Activated naive CD4-positive, alpha-beta T cell treated with anti-CD3 and anti-CD28 coated beads, Interleukin-2, amount 10 ng/mL, durations not matched to agents 7 days and 5 days (primary cell): ENCODE measurements at regions not wholly inside any gene's neighbourhood (a gene's known extent, or its start where the extent isn't known, plus 50 kb on each side); places are given as distances from the start of the nearest gene placed in this dataset.

ENCODE experiments used
- CTCF ChIA-PET: fragments of 350-600 bp; sonication (Branson Sonifier 250); formaldehyde crosslinking; loops from one replicate; lab custom pipeline; 2021; ENCODE audit warnings: antibody characterized with exemption; lab: Charles Lee
- DNase-seq: peaks from one replicate; pipeline ENCODE4 v3.0.0-alpha.2; 2020
- H3K27ac Mint-ChIP-seq: one replicate; pipeline ENCODE4 v1.8.0; 2021; ENCODE audit warnings: mild to moderate bottlenecking, moderate library complexity, mixed read lengths
- H3K27me3 Mint-ChIP-seq: one replicate; pipeline ENCODE4 v1.8.0; 2021; ENCODE audit warnings: mild to moderate bottlenecking, mixed read lengths
- H3K36me3 Mint-ChIP-seq: one replicate; pipeline ENCODE4 v1.8.0; 2021; ENCODE audit warnings: mixed read lengths
- H3K4me1 Mint-ChIP-seq: one replicate; pipeline ENCODE4 v1.8.0; 2021; ENCODE audit warnings: mixed read lengths
- H3K4me3 Mint-ChIP-seq: one replicate; pipeline ENCODE4 v1.8.0; 2021; ENCODE audit warnings: mild to moderate bottlenecking, moderate library complexity, mixed read lengths
- H3K9me3 Mint-ChIP-seq: one replicate; pipeline ENCODE4 v1.8.0; 2021; ENCODE audit warnings: mixed read lengths

DNA sequence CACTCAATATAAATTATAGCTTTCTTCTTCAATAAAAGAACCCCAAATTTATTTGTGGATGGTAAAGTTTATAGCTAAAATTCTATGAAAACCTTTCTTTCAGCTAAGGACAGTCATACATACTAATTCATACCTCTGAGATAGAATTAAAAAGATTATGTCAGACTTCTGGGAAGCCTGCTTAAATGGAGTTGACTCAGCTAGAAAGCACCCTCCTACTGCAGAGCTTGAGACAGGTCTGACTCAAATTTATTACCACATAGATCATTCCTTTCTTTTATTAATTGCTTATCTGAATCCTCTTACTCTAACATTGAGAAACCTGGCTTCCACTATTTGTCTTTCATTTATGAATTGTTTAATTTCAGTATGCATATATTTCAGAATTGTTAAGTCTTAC, 1007.0 kb upstream of the LRFN5 start:
- Mint-ChIP-seq H3K9me3 (no peaks in the 10 kb centered on the region), H3K4me1 (no peaks in the 10 kb centered on the region), H3K27me3 (no peaks in the 10 kb centered on the region), H3K36me3 (no peaks in the 10 kb centered on the region), H3K4me3 (no peak overlapping the region), H3K27ac (no peak overlapping the region)
- DNase-seq, result no peak
- CTCF ChIA-PET, result no interaction called here

- DNase-seq, result no peak
- no peaks in the 10 kb centered on the region for H3K36me3 Mint-ChIP-seq
- no peaks in the 10 kb centered on the region for H3K9me3 Mint-ChIP-seq
- no peaks in the 10 kb centered on the region for H3K4me1 Mint-ChIP-seq
- no peak overlapping the region for H3K27ac Mint-ChIP-seq
- H3K4me3 Mint-ChIP-seq, result no peak overlapping the region
- CTCF ChIA-PET, result no interaction called here
- H3K27me3 Mint-ChIP-seq, result no peaks in the 10 kb centered on the region
Measured at GRCh38 chr14:40581264-40581663, 1025.4 kb upstream of the LRFN5 start.

DNA sequence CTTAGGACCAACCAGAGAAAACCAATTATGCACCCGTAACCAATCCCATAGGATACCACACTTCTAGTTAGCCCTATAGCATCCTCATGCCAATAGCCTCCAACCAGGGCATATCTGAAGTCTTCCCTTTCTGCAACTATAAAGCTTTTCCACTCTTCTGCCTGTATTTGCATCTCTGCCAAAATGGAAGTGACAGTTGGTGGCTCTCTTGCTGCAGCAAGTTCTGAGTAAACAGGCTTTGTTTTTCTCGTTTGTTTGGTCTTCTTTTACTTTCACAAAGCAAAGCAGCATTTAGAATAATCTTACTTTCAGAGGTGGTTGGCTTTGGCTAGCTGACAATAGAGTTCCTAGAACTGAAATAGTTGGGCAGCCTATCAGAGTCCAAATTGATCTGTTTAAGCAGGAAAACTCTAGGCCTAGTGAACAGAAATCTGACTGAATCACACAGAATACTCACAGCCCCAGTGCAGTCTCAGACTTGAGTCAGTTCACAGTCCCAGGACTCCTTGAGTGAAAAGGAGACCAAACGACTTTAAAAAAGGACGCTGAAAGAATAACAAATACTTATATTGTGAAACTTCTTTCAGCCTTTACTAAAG, 1029.7 kb upstream of the LRFN5 start:
- H3K9me3 Mint-ChIP-seq, result peaks cover 3% of the 10 kb centered on the region
- no peak overlapping the region for H3K27ac Mint-ChIP-seq
- CTCF ChIA-PET, result no interaction called here
- H3K4me1 Mint-ChIP-seq, result no peaks in the 10 kb centered on the region
- no peak overlapping the region for H3K4me3 Mint-ChIP-seq
- no peak for DNase-seq
- no peaks in the 10 kb centered on the region for H3K27me3 Mint-ChIP-seq
- no peaks in the 10 kb centered on the region for H3K36me3 Mint-ChIP-seq

DNA sequence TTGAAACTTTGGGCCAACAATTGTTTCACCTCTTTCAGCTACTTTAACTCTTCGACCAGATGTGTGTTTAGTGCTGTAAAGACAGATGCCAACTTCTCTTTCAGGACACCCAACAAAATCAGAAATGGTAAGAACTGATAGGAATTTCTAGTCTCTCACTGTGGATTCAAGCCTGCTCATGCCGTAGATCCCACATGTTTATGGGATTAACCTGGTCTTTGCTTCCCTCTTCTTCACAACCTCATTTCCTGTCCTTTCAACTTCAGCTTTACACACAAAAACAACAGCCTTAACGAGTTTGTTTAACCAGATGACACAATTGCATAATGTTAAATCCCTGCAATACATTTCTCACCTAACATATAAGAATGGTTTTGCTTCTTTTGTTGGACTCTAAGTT, 1031.9 kb upstream of the LRFN5 start:
- CTCF ChIA-PET, result no interaction called here
- H3K27me3 Mint-ChIP-seq, result no peaks in the 10 kb centered on the region
- H3K4me3 Mint-ChIP-seq, result no peak overlapping the region

GRCh38 chr14:40525314-40525713, 1081.4 kb upstream of the LRFN5 start:
- H3K27ac Mint-ChIP-seq, result no peak overlapping the region
- H3K27me3 Mint-ChIP-seq, result no peaks in the 10 kb centered on the region
- no peaks in the 10 kb centered on the region for H3K36me3 Mint-ChIP-seq
- H3K4me3 Mint-ChIP-seq, result no peak overlapping the region
- CTCF ChIA-PET, result no interaction called here
- no peaks in the 10 kb centered on the region for H3K4me1 Mint-ChIP-seq
- H3K9me3 Mint-ChIP-seq, result peaks cover 4% of the 10 kb centered on the region
- DNase-seq, result no peak

More for the DNA sequence above, 1031.9 kb upstream of the LRFN5 start:
- no peak overlapping the region for H3K27ac Mint-ChIP-seq
- peaks cover 3% of the 10 kb centered on the region for H3K9me3 Mint-ChIP-seq
- no peaks in the 10 kb centered on the region for H3K36me3 Mint-ChIP-seq
- no peaks in the 10 kb centered on the region for H3K4me1 Mint-ChIP-seq
- DNase-seq, result no peak

- CTCF ChIA-PET, result no interaction called here
- no peak overlapping the region for H3K27ac Mint-ChIP-seq
- no peaks in the 10 kb centered on the region for H3K4me1 Mint-ChIP-seq
- no peaks in the 10 kb centered on the region for H3K27me3 Mint-ChIP-seq
- no peaks in the 10 kb centered on the region for H3K36me3 Mint-ChIP-seq
- H3K4me3 Mint-ChIP-seq, result no peak overlapping the region
- DNase-seq, result no peak
- H3K9me3 Mint-ChIP-seq, result peaks cover 4% of the 10 kb centered on the region
Measured at GRCh38 chr14:40523123-40523522, 1083.6 kb upstream of the LRFN5 start.

DNA sequence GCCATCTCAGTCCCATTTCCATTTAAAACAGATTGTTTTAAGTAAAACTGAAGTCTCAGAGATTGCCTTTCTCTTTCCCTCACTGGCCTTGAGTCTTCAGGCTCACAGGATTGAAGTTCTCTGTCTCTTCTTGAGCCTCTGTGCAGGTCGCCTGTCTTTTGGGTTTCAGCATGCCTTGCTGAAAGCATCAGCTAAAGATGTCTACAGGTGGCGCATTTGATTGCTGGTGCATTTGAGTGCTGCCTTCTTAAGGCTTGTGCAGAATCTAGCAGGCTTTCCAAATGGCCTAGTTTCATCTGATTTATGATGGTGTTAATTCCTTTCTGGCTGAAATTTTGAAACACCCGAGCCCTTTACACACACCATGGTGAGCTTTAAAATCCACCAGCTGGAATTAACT, 1062.2 kb upstream of the FBXO33 start:
- no peak for DNase-seq
- Mint-ChIP-seq H3K9me3 (peaks cover 4% of the 10 kb centered on the region), H3K27me3 (no peaks in the 10 kb centered on the region), H3K27ac (no peak overlapping the region), H3K36me3 (no peaks in the 10 kb centered on the region), H3K4me1 (no peaks in the 10 kb centered on the region), H3K4me3 (no peak overlapping the region)
- CTCF ChIA-PET, result no interaction called here

GRCh38 chr14:40487824-40488223, 1055.6 kb upstream of the FBXO33 start:
- H3K27ac Mint-ChIP-seq, result no peak overlapping the region
- H3K4me3 Mint-ChIP-seq, result no peak overlapping the region
- H3K36me3 Mint-ChIP-seq, result no peaks in the 10 kb centered on the region
- no peaks in the 10 kb centered on the region for H3K4me1 Mint-ChIP-seq
- CTCF ChIA-PET, result no interaction called here
- peaks cover 4% of the 10 kb centered on the region for H3K9me3 Mint-ChIP-seq
- no peak for DNase-seq
- H3K27me3 Mint-ChIP-seq, result no peaks in the 10 kb centered on the region

- no peak overlapping the region for H3K4me3 Mint-ChIP-seq
- H3K27ac Mint-ChIP-seq, result no peak overlapping the region
- CTCF ChIA-PET, result no interaction called here
- peaks cover 2% of the 10 kb centered on the region for H3K9me3 Mint-ChIP-seq
- H3K4me1 Mint-ChIP-seq, result no peaks in the 10 kb centered on the region
- H3K27me3 Mint-ChIP-seq, result no peaks in the 10 kb centered on the region
- no peak for DNase-seq
- no peaks in the 10 kb centered on the region for H3K36me3 Mint-ChIP-seq
Measured at GRCh38 chr14:40485688-40486087, 1053.5 kb upstream of the FBXO33 start.

GRCh38 chr14:40476005-40476404, 1043.8 kb upstream of the FBXO33 start:
- no peak for DNase-seq
- H3K27me3 Mint-ChIP-seq, result no peaks in the 10 kb centered on the region
- CTCF ChIA-PET, result no interaction called here
- H3K9me3 Mint-ChIP-seq, result peaks cover 26% of the 10 kb centered on the region
- no peaks in the 10 kb centered on the region for H3K4me1 Mint-ChIP-seq
- no peak overlapping the region for H3K4me3 Mint-ChIP-seq
- H3K27ac Mint-ChIP-seq, result no peak overlapping the region
- H3K36me3 Mint-ChIP-seq, result no peaks in the 10 kb centered on the region

GRCh38 chr14:40467969-40468368, 1035.7 kb upstream of the FBXO33 start:
- Mint-ChIP-seq H3K9me3 (peaks cover 17% of the 10 kb centered on the region), H3K4me3 (no peak overlapping the region), H3K36me3 (no peaks in the 10 kb centered on the region), H3K27ac (no peak overlapping the region), H3K27me3 (no peaks in the 10 kb centered on the region), H3K4me1 (no peaks in the 10 kb centered on the region)
- DNase-seq, result no peak
- CTCF ChIA-PET, result no interaction called here

GRCh38 chr14:40464531-40464930, 1032.3 kb upstream of the FBXO33 start:
- CTCF ChIA-PET, result no interaction called here
- Mint-ChIP-seq H3K36me3 (no peaks in the 10 kb centered on the region), H3K27ac (no peak overlapping the region), H3K27me3 (no peaks in the 10 kb centered on the region), H3K4me1 (no peaks in the 10 kb centered on the region), H3K4me3 (no peak overlapping the region), H3K9me3 (peaks cover 13% of the 10 kb centered on the region)
- DNase-seq, result no peak

DNA sequence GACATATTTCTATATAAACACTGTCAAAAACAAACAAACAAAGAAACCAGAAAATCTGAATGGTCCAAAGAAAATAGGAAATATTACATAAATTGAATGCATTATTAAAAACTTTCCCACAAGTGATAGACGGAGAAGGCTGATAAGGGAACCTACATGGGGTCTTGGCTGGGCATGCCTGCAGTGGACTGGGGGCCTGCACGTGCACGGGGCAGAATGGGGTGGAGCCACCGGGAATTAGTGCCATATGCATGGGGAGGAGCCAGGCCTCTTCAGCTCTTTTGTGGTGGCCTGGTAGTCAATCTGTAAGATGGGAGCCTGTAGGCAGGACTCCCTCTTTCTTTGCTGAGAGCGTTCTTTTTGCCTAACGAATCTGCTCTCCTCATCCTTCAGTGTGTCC, 1031.7 kb upstream of the FBXO33 start:
- Mint-ChIP-seq H3K27ac (no peak overlapping the region), H3K27me3 (no peaks in the 10 kb centered on the region), H3K4me1 (no peaks in the 10 kb centered on the region), H3K4me3 (no peak overlapping the region), H3K36me3 (no peaks in the 10 kb centered on the region), H3K9me3 (peaks cover 13% of the 10 kb centered on the region)
- no peak for DNase-seq
- CTCF ChIA-PET, result no interaction called here

DNA sequence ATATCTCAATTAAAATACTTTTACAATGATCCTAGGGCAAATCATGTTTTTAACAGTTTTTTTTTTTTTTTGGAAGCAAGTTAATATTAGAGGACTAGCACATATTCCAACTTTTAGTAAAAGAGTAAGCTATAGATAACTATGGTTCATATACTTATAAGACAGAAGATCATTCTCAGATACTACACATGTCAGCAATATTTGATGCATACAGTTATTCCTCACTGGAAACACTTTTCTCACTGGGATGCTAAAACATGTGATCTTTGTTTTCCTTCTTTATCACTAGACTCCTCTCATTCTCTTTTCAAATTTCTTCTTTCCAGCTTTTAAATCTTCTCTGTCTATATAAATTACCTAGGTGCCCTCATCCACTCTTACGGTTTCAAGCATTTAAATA, 1020.4 kb upstream of the FBXO33 start:
- DNase-seq, result no peak

DNA sequence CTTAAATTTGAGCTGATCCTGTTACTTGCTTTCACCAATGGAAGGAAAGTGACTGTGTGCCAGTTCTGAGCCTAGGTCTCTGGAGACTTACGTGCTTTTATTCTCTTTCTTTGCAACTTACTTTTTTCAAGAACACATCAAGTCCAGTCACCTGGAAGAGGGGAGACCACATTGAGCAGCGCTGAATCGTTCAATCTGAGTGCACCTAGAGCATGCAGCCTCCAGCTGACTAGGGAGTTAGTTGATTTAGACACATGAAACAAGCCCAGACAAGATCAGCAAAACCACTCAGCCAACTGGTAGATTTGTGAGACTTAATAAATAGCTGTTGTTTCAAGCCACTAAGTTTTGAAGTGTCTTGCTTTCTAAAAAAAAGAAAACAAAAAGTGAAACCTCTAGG, 1014.8 kb upstream of the FBXO33 start:
- no peak for DNase-seq
- CTCF ChIA-PET, result interaction anchor here (0.7 kb wide), 1 partner anchor 9 kb away, joined by 3 read pairs; no protein-coding TSS in a partner anchor
- Mint-ChIP-seq H3K36me3 (no peaks in the 10 kb centered on the region), H3K27me3 (no peaks in the 10 kb centered on the region), H3K9me3 (no peaks in the 10 kb centered on the region), H3K4me1 (no peaks in the 10 kb centered on the region), H3K27ac (no peak overlapping the region), H3K4me3 (no peak overlapping the region)

More for the DNA sequence above, 1020.4 kb upstream of the FBXO33 start:
- CTCF ChIA-PET, result no interaction called here
- Mint-ChIP-seq H3K27ac (no peak overlapping the region), H3K9me3 (peaks cover 2% of the 10 kb centered on the region), H3K4me1 (no peaks in the 10 kb centered on the region), H3K27me3 (no peaks in the 10 kb centered on the region), H3K36me3 (no peaks in the 10 kb centered on the region), H3K4me3 (no peak overlapping the region)

- Mint-ChIP-seq H3K36me3 (no peaks in the 10 kb centered on the region), H3K27me3 (no peaks in the 10 kb centered on the region), H3K9me3 (no peaks in the 10 kb centered on the region), H3K4me3 (no peak overlapping the region), H3K4me1 (no peaks in the 10 kb centered on the region), H3K27ac (no peak overlapping the region)
- CTCF ChIA-PET, result no interaction called here
- DNase-seq, result no peak
Measured at GRCh38 chr14:40445020-40445419, 1012.8 kb upstream of the FBXO33 start.
